DOHH2 (cell line): ENCODE measurements at regions not wholly inside any gene's neighbourhood (a gene's known extent, or its start where the extent isn't known, plus 50 kb on each side); places are given as distances from the start of the nearest gene placed in this dataset.

Experiments used
- H3F3A ChIP-seq: fragments of 200-600 bp; sonication (generic), shearing (Covaris generic); 2 replicates; pipeline ENCODE4 v1.6.0; 2016; ENCODE audit warnings: antibody characterized with exemption, mild to moderate bottlenecking; ENCODE audit not compliant: control insufficient read depth, insufficient read depth
- H3K27ac ChIP-seq: fragments of 200-600 bp; sonication (generic); 2 replicates; pipeline ENCODE4 v1.5.1; 2014; ENCODE audit warnings: low read depth, mild to moderate bottlenecking, low read length, moderate library complexity
- H3K27me3 ChIP-seq: fragments of 200-600 bp; sonication (generic); 2 replicates; pipeline ENCODE4 v1.6.1; 2014; ENCODE audit warnings: mild to moderate bottlenecking, low read length, mixed read lengths; ENCODE audit not compliant: control insufficient read depth
- H3K36me3 ChIP-seq: fragments of 200-600 bp; sonication (generic); 2 replicates; pipeline ENCODE4 v1.6.1; 2014; ENCODE audit warnings: mild to moderate bottlenecking, low read length, moderate library complexity, mixed read lengths; ENCODE audit not compliant: control insufficient read depth
- H3K4me1 ChIP-seq: fragments of 200-600 bp; sonication (generic); 2 replicates; pipeline ENCODE4 v1.6.1; 2014; ENCODE audit warnings: mild to moderate bottlenecking, low read length, mixed read lengths; ENCODE audit not compliant: control insufficient read depth
- H3K4me2 ChIP-seq: fragments of 200-600 bp; sonication (generic); 2 replicates; pipeline ENCODE4 v1.6.0; 2014; ENCODE audit warnings: mild to moderate bottlenecking, low read length, moderate library complexity
- H3K4me3 ChIP-seq: fragments of 200-600 bp; sonication (generic); 2 replicates; pipeline ENCODE4 v1.5.1; 2014; ENCODE audit warnings: mild to moderate bottlenecking, low read length, mixed read lengths
- H3K79me2 ChIP-seq: fragments of 200-600 bp; sonication (generic); 2 replicates; pipeline ENCODE4 v1.6.1; 2014; ENCODE audit warnings: mild to moderate bottlenecking, low read length, mixed read lengths; ENCODE audit not compliant: control insufficient read depth
- H3K9me2 ChIP-seq: fragments of 200-600 bp; sonication (generic); replicated peaks from 2 replicates; pipeline ENCODE4 v1.6.1; 2014; ENCODE audit warnings: mild to moderate bottlenecking, low read length, mixed read lengths; ENCODE audit not compliant: control insufficient read depth
- H3K9me3 ChIP-seq: fragments of 200-600 bp; sonication (generic); 2 replicates; pipeline ENCODE4 v1.6.1; 2014; ENCODE audit warnings: antibody characterized with exemption, low read length, mixed read lengths; ENCODE audit not compliant: control insufficient read depth, insufficient read depth
- H4K20me1 ChIP-seq: fragments of 200-600 bp; sonication (generic); 2 replicates; pipeline ENCODE4 v1.6.0; 2014; ENCODE audit warnings: low read depth, mild to moderate bottlenecking, antibody characterized with exemption, low read length, moderate library complexity; ENCODE audit not compliant: control insufficient read depth, insufficient read depth
- CTCF ChIP-seq: fragments of 200-600 bp; sonication (generic); IDR thresholded peaks from one replicate; pipeline ENCODE4 v1.5.1; 2014; ENCODE audit warnings: antibody characterized with exemption, mild to moderate bottlenecking, low read depth, low read length; ENCODE audit not compliant: poor library complexity, severe bottlenecking
- EZH2phosphoT487 ChIP-seq: fragments of 200-600 bp; sonication (generic); IDR thresholded peaks from 2 replicates; pipeline ENCODE4 v1.6.1; 2017; ENCODE audit warnings: borderline replicate concordance, mild to moderate bottlenecking, antibody characterized with exemption, low read length, moderate library complexity, mixed read lengths

- H4K20me1 ChIP-seq, result no peaks in the 10 kb centered on the region
- no peaks in the 10 kb centered on the region for H3F3A ChIP-seq
- H3K9me3 ChIP-seq, result no peaks in the 10 kb centered on the region
- no peak overlapping the region for H3K27ac ChIP-seq
- no peaks in the 10 kb centered on the region for H3K79me2 ChIP-seq
- H3K9me2 ChIP-seq, result no peaks in the 10 kb centered on the region
- no peaks in the 10 kb centered on the region for H3K27me3 ChIP-seq
- TF ChIP-seq CTCF (no peak), EZH2phosphoT487 (no peak)
- no peak overlapping the region for H3K4me2 ChIP-seq
- H3K36me3 ChIP-seq, result no peaks in the 10 kb centered on the region
- no peak overlapping the region for H3K4me3 ChIP-seq
- H3K4me1 ChIP-seq, result no peaks in the 10 kb centered on the region
These were observed 103.2 kb upstream of the VANGL1 start for GRCh38 chr1:115538579-115538978.

- Histone ChIP-seq H3K79me2 (no peaks in the 10 kb centered on the region), H3F3A (no peaks in the 10 kb centered on the region), H3K9me2 (no peaks in the 10 kb centered on the region), H3K27ac (no peak overlapping the region), H4K20me1 (no peaks in the 10 kb centered on the region), H3K4me3 (no peak overlapping the region), H3K27me3 (no peaks in the 10 kb centered on the region), H3K36me3 (no peaks in the 10 kb centered on the region), H3K9me3 (no peaks in the 10 kb centered on the region), H3K4me1 (no peaks in the 10 kb centered on the region), H3K4me2 (no peak overlapping the region)
- TF ChIP-seq EZH2phosphoT487 (no peak), CTCF (no peak)
These were observed 104.4 kb upstream of the VANGL1 start for GRCh38 chr1:115537415-115537814.

GRCh38 chr1:115536279-115536816 is 105.4 kb upstream of the VANGL1 start:
- H3K9me3 ChIP-seq, result no peaks in the 10 kb centered on the region
- H3K4me1 ChIP-seq, result no peaks in the 10 kb centered on the region
- TF ChIP-seq CTCF (no peak), EZH2phosphoT487 (no peak)

GRCh38 chr1:115534106-115534505 is 107.7 kb upstream of the VANGL1 start:
- no peaks in the 10 kb centered on the region for H3K9me3 ChIP-seq
- no peaks in the 10 kb centered on the region for H3F3A ChIP-seq
- H3K4me3 ChIP-seq, result no peak overlapping the region
- no peaks in the 10 kb centered on the region for H3K79me2 ChIP-seq
- no peaks in the 10 kb centered on the region for H3K4me1 ChIP-seq
- no peak for TF ChIP-seq CTCF
- no peak for TF ChIP-seq EZH2phosphoT487
- no peaks in the 10 kb centered on the region for H3K27me3 ChIP-seq
- no peaks in the 10 kb centered on the region for H4K20me1 ChIP-seq
- no peaks in the 10 kb centered on the region for H3K9me2 ChIP-seq
- H3K4me2 ChIP-seq, result no peak overlapping the region
- no peaks in the 10 kb centered on the region for H3K36me3 ChIP-seq
- no peak overlapping the region for H3K27ac ChIP-seq

More at GRCh38 chr1:115536279-115536816, 105.4 kb upstream of the VANGL1 start:
- Histone ChIP-seq H3F3A (no peaks in the 10 kb centered on the region), H3K9me2 (no peaks in the 10 kb centered on the region), H3K4me3 (no peak overlapping the region), H3K36me3 (no peaks in the 10 kb centered on the region), H3K79me2 (no peaks in the 10 kb centered on the region), H3K27ac (no peak overlapping the region), H3K27me3 (no peaks in the 10 kb centered on the region), H3K4me2 (no peak overlapping the region), H4K20me1 (no peaks in the 10 kb centered on the region)
